OCI-LY7 (cell line): ENCODE measurements at regions not wholly inside any gene's neighbourhood (a gene's known extent, or its start where the extent isn't known, plus 50 kb on each side); places are given as distances from the start of the nearest gene placed in this dataset.

Experiments
- CTCF ChIP-seq: fragments of 200-600 bp; sonication (generic); conservative IDR thresholded peaks from 2 replicates; pipeline ENCODE4 v1.5.1; 2014; ENCODE audit warnings: mild to moderate bottlenecking, antibody characterized with exemption, low read length, moderate library complexity, mixed read lengths
- EZH2phosphoT487 ChIP-seq: fragments of 200-600 bp; sonication (generic); IDR thresholded peaks from 2 replicates; pipeline ENCODE4 v1.6.1; 2018; ENCODE audit warnings: low read depth, borderline replicate concordance, mild to moderate bottlenecking, mixed run types, antibody characterized with exemption, low read length, moderate library complexity, mixed read lengths

- TF ChIP-seq CTCF (no peak), EZH2phosphoT487 (no peak)
Measured at GRCh38 chr2:215659650-215660049, 223.8 kb upstream of the FN1 start.
